ENCODE measurements at regions not wholly inside any gene's neighbourhood (a gene's known extent, or its start where the extent isn't known, plus 50 kb on each side); places are given as distances from the start of the nearest gene placed in this dataset.

- no peak for TF ChIP-seq CTCF (IDR thresholded peaks at IDR 0.05)
Observed at GRCh38 chr5:63323926-63324325, 638.3 kb downstream of the HTR1A start.

- TF ChIP-seq CTCF (IDR thresholded peaks at IDR 0.05), result no peak
Observed at GRCh38 chr5:63314551-63314950, 647.7 kb downstream of the HTR1A start.

GRCh38 chr5:63310644-63311043 lies 651.6 kb downstream of the HTR1A start:
- TF ChIP-seq CTCF (IDR thresholded peaks at IDR 0.05), result no peak

- no peak for TF ChIP-seq CTCF (IDR thresholded peaks at IDR 0.05)
Observed at GRCh38 chr5:63306909-63307308, 655.3 kb downstream of the HTR1A start.

- TF ChIP-seq CTCF (IDR thresholded peaks at IDR 0.05), result no peak
Observed at GRCh38 chr5:63293317-63293716, 668.9 kb downstream of the HTR1A start.

GRCh38 chr5:63286724-63287123 lies 675.5 kb downstream of the HTR1A start:
- TF ChIP-seq CTCF (IDR thresholded peaks at IDR 0.05), result no peak

- TF ChIP-seq CTCF (IDR thresholded peaks at IDR 0.05), result no peak
Observed at GRCh38 chr5:63263411-63263810, 684.8 kb downstream of the LRRC70 start.

- TF ChIP-seq CTCF (IDR thresholded peaks at IDR 0.05), result no peak
Observed at GRCh38 chr5:63262185-63262981, 683.8 kb downstream of the LRRC70 start.

Data from LNCAP (cell line).